ENCODE measurements at regions not wholly inside any gene's neighbourhood (a gene's known extent, or its start where the extent isn't known, plus 50 kb on each side); places are given as distances from the start of the nearest gene placed in this dataset.

DNA sequence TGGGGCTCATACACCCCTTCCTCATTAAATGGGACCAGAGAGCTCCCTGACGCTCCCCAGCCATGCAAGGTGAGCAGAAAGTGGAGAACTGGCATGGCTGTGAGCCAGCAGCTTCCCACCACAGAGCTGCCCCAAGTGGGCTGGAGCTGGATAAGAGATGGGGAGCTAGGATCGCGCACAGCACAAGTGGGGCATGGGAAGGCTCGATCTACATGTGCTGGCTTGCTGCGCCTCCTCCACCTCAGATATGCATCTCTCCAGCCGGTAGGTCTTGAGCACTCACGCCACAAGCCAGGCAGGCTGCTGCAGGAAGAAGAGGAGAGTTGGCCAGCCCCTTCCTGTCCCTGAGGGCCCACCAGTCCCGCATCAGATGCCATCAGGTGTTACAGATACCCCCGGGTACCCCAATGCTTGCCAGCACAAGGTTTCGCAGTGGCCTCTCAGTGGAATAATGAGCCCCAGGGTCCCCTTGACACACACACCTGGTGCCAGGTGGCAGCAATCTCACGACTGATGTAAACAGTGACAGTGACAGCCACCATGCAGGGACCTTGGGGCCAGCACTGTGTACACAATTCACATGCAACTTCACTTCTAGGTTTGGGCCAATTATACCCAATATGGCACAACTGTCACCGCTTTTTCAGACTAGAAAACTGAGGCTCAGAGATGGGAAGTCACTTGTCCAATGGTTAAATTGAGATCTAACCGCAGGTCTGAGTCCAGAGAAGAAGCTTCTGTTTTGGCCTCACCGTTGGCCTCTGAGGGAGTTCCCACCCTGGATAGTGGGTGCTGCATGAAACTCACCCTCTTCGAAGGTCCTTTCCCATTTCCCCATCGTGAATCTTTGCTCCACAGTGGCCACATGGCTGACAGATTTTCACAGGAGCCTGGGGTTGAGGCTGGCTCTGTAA, 79.3 kb downstream of the OAT start:
- Histone ChIP-seq H4K5ac (ENCODE audit: low read depth, low read length) (peak overlapping the region; percentile 30; the same call in 1 of the 2 replicates), H3K14ac (replicated peaks; ENCODE audit: low read depth, low read length) (no peak overlapping the region), H2BK15ac (ENCODE audit: low read depth, low read length) (no peak overlapping the region), H3K4me1 (ENCODE audit: control insufficient read depth, insufficient read depth, low read length) (peaks cover 8% of the 10 kb centered on the region; the same call in 1 of the 2 replicates), H3K9me3 (ENCODE audit: control insufficient read depth, insufficient read depth, low read length) (no peaks in the 10 kb centered on the region), H3K79me1 (ENCODE audit: low read depth in 1 of 2, low read length in 2 of 2) (no peaks in the 10 kb centered on the region), H3K36me3 (ENCODE audit: control insufficient read depth, insufficient read depth, low read length) (no peaks in the 10 kb centered on the region), H3K27ac (ENCODE audit: insufficient read depth, low read length) (peak overlapping the region; percentile 79; the same call in 1 of the 2 replicates), H3K56ac (ENCODE audit: extremely low read depth, insufficient read depth, low read length) (no peak overlapping the region), H3K4me3 (ENCODE audit: insufficient read depth, low read depth, low read length) (no peak overlapping the region), H3K9ac (ENCODE audit: low read depth, low read length) (no peak overlapping the region), H2AFZ (replicated peaks; ENCODE audit: low read length, poor library complexity) (no peak overlapping the region), H2BK20ac (ENCODE audit: low read depth, low read length) (peak overlapping the region; percentile 68), H4K91ac (ENCODE audit: insufficient read depth, low read depth, low read length) (peak overlapping the region; percentile 45; the same call in 1 of the 2 replicates), H4K8ac (ENCODE audit: low read depth in 2 of 2, low read length in 2 of 2) (no peak overlapping the region), H3K9me1 (ENCODE audit: insufficient read depth, low read length) (peaks cover 3% of the 10 kb centered on the region; the same call in 1 of the 2 replicates), H2AK9ac (replicated peaks; ENCODE audit: low read depth, low read length, poor library complexity) (no peak overlapping the region), H3K4me2 (ENCODE audit: low read depth, low read length) (no peak overlapping the region), H2BK120ac (ENCODE audit: low read depth, low read length) (peak overlapping the region; percentile 56), H3K23ac (ENCODE audit: low read depth, low read length) (no peak overlapping the region), H2BK5ac (ENCODE audit: low read depth, low read length, poor library complexity, severe bottlenecking) (no peak overlapping the region), H3K18ac (ENCODE audit: low read depth, low read length) (peak overlapping the region; percentile 12; the same call in 1 of the 2 replicates), H4K20me1 (ENCODE audit: insufficient read depth, low read length) (no peaks in the 10 kb centered on the region), H3K4ac (ENCODE audit: low read depth, low read length) (0 out of 2 replicates have a peak overlapping the region, but pooled peaks have one; percentile 7), H3K27me3 (ENCODE audit: control insufficient read depth, insufficient read depth, low read length) (no peaks in the 10 kb centered on the region), H2AK5ac (ENCODE audit: low read depth, low read length) (no peak overlapping the region; the same call in 1 of the 2 replicates)
- ATAC-seq (ENCODE audit: low read depth) (no peak), DNase-seq (no peak)
- dilution Hi-C loops (cut with HindIII; ENCODE audit: low sequenced_read_pairs, unreplicated experiment) (no loop called here), in situ Hi-C loops (cut with MboI; ENCODE audit: low sequenced_read_pairs) (no loop called here), intact Hi-C loops (cut with micrococcal nuclease) (no loop called here)
- WGBS, 2 experiments (ENCODE audit: extremely low coverage in 2 of 2, insufficient read length in 1 of 2), result 55% methylated on average over 6 of the region's 16 CpGs; no CpG with 5 or more reads in 1 of the 2 experiments
- ChIA-PET CTCF (no interaction called here), POLR2A (ENCODE audit: unreplicated experiment) (no interaction called here)
- no TSS peak for BruUV-seq (replicated peaks)
- TF ChIP-seq FOS (IDR thresholded peaks at IDR 0.05; ENCODE audit: low read depth, low read length) (no peak), RFX5 (IDR thresholded peaks at IDR 0.05; ENCODE audit: low read depth, low read length) (no peak), SMC3 (IDR thresholded peaks at IDR 0.05; ENCODE audit: low read depth, low read length) (no peak), MAZ (IDR thresholded peaks at IDR 0.05; ENCODE audit: borderline replicate concordance, low read depth, low read length) (no peak), CHD1 (IDR thresholded peaks at IDR 0.05; ENCODE audit: low read depth, low read length) (no peak), NFE2L2 (IDR thresholded peaks at IDR 0.05; ENCODE audit: low read depth, low read length) (no peak)
- TF ChIP-seq, protein P1, sequence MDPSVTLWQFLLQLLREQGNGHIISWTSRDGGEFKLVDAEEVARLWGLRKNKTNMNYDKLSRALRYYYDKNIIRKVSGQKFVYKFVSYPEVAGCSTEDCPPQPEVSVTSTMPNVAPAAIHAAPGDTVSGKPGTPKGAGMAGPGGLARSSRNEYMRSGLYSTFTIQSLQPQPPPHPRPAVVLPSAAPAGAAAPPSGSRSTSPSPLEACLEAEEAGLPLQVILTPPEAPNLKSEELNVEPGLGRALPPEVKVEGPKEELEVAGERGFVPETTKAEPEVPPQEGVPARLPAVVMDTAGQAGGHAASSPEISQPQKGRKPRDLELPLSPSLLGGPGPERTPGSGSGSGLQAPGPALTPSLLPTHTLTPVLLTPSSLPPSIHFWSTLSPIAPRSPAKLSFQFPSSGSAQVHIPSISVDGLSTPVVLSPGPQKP (IDR thresholded peaks at IDR 0.05; ENCODE audit: borderline replicate concordance, low read depth, low read length), result no peak
